Activated T-cell treated with anti-CD3 and anti-CD28 coated beads for 4 hours (primary cell): ENCODE measurements at regions not wholly inside any gene's neighbourhood (a gene's known extent, or its start where the extent isn't known, plus 50 kb on each side); places are given as distances from the start of the nearest gene placed in this dataset.
"Not testable (repeated sequence)": the region's sequence is repeated elsewhere in the genome, so short reads cannot be mapped to it uniquely, and the experiment has no call there.

ENCODE experiments used
- DNase-seq: peaks from one replicate; pipeline ENCODE4 v3.0.0-alpha.2; 2020

DNA sequence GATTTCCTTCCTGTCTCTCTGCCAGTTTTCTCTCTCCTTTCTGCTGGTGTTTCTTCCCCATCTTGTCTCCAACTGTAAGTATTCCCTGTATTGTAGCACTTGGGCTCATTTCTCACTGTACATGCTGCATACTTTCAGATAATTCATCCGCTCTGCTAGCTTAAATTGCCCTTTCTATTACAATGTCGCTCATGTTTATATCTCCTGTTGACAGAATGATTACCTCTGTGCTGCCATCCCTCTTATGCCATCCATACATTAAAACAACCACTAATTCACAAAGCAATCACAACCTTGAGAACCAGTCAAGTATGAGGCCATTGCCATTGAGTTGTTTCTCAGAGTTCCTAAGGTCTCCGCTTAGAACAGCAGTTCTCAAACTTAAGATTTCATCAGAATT, 107.5 kb upstream of the SOX2 start:
- DNase-seq, result no peak

DNA sequence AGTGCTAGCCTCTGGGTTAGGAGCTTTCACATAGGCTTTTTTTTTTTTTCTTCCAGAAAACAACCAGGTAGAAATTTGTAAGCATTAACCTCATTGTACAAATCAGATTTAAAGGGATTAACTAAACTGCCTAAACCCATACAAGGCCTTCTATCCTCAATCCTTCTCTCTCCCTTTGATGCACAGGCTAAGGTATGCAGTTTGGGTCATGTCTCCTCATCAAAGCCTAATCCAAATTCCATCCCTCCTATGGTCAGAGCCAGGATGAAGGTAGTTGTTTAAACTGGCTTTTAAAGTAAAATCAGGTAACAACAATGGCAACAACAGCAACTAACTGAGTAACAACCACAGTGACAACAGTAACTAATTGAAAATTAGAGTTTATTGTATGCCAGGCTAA, 115.6 kb upstream of the SOX2 start:
- DNase-seq, result no peak

DNA sequence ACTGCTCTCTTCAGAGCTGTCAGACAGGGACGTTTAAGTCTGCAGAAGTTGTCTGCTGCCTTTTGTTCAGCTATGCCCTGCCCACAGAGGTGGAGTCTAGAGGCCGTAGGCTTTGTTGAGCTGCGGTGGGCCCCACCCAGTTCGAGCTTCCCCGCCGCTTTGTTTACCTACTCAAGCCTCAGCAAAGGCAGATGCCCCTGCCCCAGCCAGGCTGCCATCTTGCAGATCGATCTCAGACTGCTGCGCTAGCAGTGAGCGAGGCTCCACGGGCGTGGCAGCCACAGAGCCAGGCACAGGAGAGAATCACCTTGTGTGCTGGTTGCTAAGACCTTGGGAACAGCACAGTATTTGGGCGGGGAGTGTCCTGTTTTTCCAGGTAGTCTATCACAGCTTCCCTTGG, 120.8 kb upstream of the SOX2 start:
- DNase-seq, result not testable (repeated sequence)

DNA sequence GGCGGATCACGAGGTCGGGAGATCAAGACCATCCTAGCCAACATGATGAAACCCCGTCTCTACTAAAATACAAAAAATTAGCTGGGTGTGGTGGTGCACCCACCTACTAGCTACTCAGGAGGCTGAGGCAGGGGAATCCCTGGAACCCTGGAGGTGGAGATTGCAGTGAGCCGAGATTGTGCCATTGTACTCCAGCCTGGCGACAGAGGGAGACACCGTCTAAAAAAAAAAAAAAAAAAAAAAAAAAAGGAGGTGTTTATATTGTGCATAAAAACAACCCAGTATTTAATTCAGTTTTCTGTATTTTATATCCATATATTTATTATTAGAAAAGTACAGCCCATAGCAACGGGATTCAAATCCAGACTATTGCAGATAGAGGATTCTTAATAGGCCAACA, 129.1 kb upstream of the SOX2 start:
- DNase-seq, result no peak

DNA sequence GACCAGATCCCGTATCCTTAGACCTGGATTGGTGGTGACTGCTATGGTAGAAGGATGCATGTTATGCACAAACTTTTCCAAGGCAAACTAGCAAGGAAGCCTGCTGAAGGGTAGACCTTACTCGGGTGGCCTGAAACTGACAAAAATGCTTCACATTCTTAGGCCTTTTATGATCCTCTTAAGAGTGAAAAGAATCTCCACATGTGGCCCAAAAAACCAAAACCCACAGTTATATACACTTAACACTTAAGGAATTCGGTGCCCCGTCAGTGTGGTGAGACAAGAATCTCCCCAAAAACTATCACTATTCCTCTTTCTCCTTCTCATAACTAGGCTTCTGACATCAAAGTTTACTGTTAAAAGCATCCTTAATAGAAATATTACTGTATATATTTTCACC, 130.1 kb upstream of the SOX2 start:
- DNase-seq, result no peak

DNA sequence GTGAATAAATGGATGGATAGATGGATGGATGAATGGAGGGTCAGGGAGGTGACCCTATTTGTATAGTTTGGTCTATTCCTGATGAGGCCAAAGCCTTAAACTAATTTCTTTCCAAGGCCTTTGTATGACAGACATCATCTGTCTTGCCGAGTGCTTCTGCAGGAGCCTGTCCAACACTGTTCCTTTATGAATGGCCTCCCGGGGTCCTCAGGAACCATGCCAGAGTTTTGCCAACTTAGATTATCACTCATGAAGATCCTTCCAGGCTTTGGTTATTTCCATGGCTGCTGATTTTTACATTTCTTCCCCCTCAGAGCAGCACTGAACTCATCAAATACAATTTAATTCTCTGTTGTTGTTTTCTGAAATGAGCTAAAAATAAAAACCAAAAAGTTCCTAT, 133.0 kb upstream of the SOX2 start:
- DNase-seq, result no peak

DNA sequence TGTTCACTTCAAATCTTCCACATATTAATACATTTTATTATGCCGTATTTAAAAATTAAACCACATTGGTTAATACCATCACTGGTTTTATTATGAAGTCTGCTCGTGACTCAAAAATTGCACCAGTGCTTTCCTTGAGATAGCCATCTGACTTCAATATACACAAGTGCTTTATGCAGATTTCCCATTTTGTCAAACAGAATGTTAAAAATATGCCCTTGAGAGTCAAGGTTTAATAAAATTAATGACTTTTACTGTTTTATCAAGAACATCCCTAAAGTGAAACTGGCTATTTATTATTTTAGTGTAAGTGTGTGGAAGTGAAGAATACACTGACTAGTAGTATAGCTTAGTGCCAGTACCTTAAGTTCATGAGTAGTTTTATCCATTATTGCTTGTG, 139.3 kb upstream of the SOX2 start:
- DNase-seq, result no peak

DNA sequence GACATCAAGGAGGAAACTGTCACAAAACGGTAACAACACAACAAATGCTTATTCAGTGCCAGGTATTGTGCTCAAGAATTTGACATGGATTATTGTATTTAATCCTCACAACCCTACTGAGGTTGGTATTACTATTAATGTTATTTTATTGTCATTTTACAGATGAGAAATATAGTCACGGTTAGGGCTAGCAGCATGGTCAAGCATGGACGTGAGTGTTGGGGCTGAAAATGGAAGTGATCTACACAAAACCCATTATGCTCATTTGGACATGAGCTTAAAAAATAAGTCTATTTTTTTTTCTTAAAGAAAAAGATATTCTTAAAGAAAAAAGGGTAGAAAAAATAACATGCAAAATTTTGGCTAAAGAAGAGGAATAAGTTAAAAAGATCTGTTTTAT, 141.3 kb upstream of the SOX2 start:
- DNase-seq, result no peak

DNA sequence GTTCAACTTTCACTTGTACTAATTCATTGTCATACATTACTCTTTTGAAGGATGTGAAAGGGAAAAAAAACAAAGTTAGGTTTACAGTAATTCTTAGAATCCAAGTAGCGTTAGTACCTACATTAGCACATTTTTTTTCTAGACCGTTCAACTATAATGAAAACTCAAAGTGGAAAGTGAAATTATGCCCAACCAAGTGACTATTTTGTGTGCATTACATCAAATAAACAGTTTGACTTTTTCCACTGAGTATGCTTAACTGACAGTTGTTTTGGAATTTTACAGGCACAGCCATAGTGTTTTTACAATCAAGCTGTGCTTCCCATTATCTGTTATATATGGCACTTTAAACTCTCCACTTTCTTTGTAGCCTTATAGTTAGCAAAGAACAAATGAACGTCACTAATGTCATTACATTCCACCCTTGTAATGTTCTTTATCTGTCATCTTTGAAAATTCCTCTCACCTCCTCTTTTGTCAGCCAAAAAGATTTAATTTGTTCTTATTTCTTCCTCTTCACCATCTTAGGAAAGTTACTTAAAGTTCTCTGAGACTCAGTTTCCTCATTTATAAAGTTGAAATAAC, 142.3 kb upstream of the SOX2 start:
- DNase-seq, result no peak

DNA sequence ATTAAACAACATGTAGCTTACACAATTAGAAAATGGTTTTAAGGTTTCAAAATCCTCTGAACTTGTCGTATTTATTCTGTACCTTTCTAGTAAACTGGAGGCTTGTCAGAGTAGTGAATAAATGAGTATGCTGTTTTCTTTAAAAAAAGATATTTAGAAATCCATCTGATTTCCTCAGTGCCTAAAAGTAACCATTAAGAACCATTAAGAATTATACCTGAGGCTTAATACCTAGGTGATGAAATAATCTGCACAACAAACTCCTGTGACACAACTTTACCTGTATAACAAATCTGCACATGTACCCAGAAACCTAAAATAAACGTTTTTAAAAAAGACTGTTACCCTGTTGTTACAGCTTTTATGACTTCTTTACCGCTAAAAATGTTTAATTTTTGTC, 143.0 kb upstream of the SOX2 start:
- no peak for DNase-seq

DNA sequence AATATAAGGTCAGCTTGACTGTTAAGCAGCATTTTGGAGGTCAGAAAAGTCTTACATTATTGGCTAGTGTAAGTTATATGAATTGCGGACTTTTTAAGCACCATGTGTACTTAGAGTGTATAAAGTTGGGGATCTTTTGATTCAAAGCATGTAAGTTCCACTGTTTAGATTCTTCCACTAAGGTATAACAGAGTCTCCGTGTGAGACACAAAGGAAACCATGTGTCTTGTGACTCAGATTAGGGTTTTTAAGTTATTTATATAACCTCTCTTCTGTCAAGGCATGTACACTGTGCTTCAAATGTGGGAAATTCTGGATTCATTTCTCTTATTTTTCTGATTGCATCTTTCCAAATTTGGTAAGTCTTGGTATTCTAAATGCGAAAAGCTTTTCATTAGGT, 143.5 kb upstream of the SOX2 start:
- no peak for DNase-seq

DNA sequence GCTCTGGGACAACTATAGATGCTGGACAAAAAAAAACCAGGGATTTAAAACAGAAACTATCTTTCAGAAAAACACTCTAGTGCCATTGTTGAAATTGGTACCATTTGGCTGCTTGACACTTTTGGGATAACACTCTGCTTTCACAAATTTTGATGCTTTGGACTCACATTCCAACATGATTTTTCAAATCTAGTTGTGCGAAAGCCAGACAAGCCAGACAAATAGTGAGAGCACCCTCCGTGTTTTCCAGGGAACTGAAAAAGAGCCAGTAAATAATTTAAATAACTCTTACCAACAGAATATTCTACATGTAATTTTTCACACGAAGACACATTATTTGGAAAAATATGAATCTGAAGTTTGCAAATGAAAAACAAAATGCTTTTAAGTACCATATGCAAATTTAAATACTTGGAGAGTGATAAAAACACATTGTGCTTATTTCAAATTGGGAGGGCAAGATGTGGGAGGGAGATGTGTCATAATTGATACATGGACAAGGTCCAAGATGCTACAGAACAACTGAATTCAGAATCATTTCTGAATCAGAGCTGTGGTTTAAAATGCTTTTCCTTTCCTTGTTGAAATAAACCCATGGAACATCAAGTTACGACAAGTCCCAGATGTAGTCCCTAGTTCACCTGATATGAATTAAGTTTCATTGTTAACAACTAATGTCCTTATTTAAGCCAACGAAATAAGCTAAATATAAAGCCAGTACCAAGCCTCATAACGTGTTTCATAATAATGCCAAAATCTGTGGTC, 144.2 kb upstream of the SOX2 start:
- no peak for DNase-seq

DNA sequence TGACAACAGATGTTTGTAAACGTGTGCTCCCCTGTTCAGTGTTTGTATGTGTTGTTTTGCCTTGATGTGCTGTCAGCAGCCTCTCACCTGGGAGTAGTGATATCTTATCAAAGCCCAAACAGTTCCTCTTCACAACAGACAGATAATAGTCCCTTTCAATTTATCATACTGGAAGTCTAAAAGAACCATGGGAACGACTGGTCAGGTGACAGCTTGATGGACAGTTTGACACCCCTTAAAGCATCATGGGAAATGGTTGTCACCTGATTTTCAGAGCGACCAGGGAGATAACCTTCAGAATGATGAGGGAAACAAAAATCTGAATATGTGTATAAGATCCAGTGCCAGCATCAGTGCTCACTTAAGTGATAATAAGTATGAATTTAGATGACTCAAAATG, 146.3 kb upstream of the SOX2 start:
- DNase-seq, result no peak

DNA sequence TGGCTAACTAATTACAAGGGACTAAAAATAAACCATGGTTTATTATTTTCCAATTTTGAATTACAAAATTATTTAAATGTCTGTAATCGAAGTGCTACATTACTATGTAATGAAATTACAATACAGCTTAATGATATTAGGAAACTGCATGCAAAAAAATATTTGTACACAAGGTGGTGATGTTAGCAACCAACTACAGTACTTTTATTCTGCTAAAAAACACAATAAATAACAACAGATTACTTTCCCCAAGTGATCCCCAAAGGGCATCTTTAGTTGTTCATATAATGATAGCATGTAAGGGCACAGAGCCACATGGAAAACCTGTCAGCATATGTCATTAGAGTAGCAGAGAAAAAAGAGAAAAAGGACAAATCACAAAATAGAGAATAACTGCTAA, 147.5 kb upstream of the SOX2 start:
- DNase-seq, result no peak

DNA sequence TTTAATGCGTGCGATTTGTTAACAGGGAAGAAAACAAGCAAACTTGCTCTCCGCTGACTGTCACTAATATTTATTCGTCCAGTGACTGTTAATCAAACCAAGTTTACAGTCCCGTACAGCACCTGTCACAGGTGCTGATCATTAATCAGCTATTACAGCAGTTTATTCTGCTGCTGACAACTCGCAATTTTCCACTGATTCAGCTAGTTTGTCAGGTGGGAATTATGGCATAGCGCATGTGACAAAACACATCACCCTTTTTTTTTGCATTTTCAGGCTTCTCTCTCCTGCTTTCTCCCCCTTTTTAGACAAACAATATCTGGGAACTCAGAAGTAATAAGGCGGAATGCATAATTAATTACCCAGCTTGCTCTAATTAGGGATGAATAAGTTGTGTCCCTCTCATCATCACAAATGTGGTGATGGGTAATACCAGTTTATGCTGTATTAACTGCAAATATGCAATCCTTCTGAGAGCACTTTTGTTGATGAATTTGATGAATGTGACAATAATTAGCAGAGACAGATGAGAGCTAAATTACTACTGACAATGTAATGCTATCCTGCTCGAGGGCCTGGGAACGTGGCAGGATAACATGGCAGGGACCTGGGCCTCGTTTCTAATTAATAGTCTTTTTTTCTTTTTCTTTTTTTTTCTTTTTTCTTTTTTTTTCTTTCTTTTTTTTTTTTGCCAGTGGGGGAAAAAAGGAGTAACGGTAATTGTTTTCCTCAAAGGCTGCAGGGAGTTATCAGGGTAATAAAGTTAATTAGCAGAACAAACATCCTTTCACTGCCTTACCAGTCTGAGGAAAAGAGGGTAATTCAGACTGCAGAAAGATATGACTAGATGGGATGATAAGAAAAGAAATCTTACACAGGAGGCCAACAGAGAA, 150.3 kb upstream of the SOX2 start:
- DNase-seq, result no peak

DNA sequence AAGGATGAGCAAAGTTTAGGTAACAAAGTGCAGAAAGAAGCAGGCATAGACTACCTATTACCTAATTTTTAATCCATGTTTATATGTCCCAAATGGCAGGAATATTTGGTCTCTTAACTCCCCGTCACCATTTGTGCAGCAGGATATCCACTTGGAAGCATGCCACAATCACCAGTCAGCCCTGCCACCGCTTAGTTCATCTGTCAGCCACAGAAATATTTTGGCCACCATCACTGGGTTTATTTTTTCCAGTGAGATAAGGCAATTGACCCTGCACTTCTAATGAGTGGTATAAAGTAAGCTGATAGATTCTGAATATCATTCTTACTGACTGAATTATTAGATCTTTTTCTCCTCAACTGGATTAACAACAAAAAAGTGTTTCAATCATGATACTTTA, 152.9 kb upstream of the SOX2 start:
- no peak for DNase-seq

DNA sequence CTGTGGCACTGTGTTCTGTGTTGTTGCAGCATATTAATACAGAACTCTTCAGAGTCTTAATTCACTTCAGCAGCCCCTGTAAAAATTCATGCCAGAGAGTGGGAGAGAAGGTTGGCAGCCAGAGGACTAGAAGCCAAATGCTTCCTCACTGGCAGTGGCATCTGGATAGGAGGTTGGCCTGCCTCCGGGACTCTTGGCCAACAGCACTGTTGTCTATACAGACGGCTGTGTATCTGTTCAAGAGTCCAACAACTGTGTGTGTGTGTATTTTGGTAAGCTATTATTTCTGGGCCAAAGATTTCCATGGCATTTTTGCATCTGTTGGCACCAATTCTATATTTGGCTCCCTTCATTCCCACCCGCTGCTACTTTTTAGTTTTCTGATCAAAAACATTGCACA, 156.0 kb upstream of the SOX2 start:
- DNase-seq, result no peak

DNA sequence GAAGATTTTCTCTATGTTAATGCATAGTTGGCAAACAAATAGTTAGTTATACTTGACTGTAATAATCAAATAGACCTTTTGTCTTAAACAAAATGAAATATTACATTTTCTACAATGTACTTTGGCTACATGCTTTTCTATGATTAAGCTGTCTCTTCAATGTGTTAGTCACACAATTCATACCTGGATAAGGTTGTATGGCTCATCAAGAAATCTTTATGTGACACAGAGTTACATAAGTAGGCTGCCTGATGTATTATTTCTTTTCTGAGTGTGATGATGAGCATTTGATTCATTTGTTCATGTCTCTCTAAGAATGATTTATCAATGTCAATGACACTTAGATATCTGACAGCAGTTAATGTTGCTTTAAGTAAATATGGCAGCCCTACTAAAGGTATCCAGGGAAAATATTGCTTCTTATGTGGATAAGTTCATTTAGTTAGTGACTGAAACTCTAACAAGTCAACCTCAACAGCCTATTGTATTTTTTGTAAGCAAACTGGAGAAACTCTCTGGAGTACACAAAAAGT, 157.4 kb upstream of the SOX2 start:
- no peak for DNase-seq

DNA sequence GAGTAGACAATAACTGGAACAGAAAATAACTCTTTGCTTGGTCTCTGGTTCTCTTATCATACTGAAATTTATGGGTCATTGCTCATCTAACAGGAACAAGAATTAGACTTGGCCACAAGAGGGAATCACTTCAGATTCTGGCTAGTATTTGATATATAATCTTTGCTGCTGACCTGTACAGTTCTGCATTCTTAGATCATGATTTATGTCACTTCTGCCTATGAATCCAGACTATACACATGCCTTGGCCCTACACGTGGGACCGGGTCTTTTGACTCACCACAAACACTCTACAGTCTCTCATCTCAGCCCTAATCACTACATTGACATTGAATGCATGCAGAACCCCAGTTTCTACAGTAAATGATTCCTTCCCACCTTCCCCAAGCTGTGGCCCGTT, 162.5 kb upstream of the SOX2 start:
- DNase-seq, result no peak

DNA sequence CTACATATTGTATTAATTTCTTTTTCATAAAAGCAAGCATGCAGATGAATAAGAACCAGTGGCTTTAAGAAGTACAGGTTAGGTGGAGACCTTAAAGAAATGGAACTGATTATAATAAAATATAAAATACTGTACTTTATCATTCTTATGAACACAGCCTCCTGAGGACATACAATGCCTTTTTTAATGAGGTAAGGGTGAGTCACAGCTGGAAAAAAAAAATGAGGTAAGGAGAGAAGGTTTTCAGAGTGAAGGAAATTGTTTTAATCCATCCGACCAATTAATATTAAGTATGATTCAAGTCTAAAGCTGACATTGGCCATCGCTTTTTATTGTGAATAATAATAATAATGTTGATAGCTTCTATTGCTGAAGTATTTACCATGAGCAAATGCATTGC, 170.3 kb upstream of the SOX2 start:
- DNase-seq, result no peak

DNA sequence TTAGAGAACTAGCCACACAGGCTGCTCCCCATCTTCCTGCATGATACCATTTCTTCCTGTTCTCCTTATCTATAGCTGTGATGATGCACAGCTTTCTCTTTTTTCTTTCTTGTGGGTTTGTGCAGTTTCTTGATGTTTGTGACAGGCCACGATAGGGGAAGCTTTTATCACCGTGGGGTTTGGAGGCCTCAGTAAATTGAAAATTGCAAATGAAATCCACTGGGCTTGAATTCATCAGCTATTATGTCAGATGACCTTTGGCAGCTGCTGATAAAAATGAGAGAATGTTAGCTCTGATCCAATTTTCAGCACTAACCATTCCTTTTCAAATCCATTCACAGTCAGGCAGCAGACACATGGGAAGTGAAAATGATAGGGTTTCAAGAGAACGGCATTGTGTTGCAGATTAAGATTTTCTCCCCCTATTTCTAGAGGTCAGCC, 176.9 kb upstream of the SOX2 start:
- no peak for DNase-seq

DNA sequence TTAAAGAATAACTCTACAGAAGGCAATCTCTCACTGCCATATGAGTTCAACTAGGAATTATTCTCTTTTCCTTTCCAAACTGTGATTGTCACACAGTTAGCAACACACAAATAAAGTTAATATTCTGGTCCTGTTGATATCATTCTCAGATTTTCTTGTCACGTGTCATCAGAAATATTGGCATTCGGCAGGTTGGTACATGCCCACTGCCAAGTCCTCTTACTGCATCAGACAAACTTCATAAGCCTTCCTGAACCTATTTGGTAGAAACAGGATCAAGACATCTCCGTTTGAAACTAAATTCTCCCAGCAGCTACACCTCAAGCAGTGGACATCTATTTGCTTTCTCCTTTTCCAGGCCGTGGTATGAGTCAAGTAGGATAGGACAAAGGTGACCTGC, 177.9 kb upstream of the SOX2 start:
- DNase-seq, result no peak

DNA sequence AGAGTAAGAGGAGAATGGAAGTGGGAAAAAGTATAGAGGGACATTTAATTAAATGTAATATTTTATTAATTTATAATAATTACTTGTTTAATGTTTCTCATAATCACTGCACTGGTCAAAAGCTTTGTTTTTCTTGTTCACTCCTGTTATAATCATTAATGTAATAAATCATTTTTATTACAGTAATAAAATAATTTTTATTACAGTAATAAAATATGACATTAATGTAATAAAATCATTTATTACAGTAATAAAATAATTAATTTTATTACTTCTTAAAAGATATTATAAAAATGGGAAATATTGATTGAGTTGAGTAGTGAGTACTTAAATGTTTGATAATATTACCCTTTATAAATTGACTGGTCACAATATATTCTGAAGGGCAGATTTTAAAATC, 181.1 kb upstream of the SOX2 start:
- no peak for DNase-seq

DNA sequence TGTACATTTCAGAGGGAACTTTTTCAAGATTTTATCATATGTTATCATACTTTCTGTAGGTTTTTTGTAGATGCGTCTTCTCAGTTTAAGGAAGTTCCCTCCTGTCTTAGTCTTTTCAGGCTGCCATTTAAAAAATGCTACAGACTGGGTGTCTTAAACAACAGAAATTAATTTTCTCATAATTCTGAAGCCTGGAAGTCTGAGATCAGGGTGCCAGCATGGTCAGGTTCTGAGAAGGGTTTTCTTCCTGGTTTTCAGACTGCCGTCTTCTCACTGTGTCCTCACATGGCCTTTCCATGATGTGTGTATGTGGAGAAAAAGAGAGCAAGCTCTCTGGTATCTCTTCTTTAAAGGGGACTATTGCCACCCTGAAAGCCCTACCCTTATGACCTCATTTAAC, 189.9 kb upstream of the SOX2 start:
- no peak for DNase-seq
